Activated T-cell treated with anti-CD3 and anti-CD28 coated beads, Interleukin-2, amount 50 U/mL, for 24 hours (primary cell): ENCODE measurements at regions not wholly inside any gene's neighbourhood (a gene's known extent, or its start where the extent isn't known, plus 50 kb on each side); places are given as distances from the start of the nearest gene placed in this dataset.
"Not testable (repeated sequence)": the region's sequence is repeated elsewhere in the genome, so short reads cannot be mapped to it uniquely, and the experiment has no call there.

Experiments
- DNase-seq: peaks from one replicate; pipeline ENCODE4 v3.0.0-alpha.2; 2020
- H3K27ac Mint-ChIP-seq: 2 replicates; pipeline ENCODE4 v1.8.0; 2020; ENCODE audit warnings: mild to moderate bottlenecking, mixed read lengths
- H3K27me3 Mint-ChIP-seq: 2 replicates; pipeline ENCODE4 v1.8.0; 2020; ENCODE audit warnings: mixed read lengths
- H3K36me3 Mint-ChIP-seq: 2 replicates; pipeline ENCODE4 v1.8.0; 2020; ENCODE audit warnings: low read depth, mixed read lengths
- H3K4me1 Mint-ChIP-seq: 2 replicates; pipeline ENCODE4 v1.8.0; 2020; ENCODE audit warnings: low read depth, mixed read lengths
- H3K4me3 Mint-ChIP-seq: 2 replicates; pipeline ENCODE4 v1.8.0; 2020; ENCODE audit warnings: mild to moderate bottlenecking, moderate library complexity, mixed read lengths
- H3K9me3 Mint-ChIP-seq: 2 replicates; pipeline ENCODE4 v1.8.0; 2020; ENCODE audit warnings: mixed read lengths

DNA sequence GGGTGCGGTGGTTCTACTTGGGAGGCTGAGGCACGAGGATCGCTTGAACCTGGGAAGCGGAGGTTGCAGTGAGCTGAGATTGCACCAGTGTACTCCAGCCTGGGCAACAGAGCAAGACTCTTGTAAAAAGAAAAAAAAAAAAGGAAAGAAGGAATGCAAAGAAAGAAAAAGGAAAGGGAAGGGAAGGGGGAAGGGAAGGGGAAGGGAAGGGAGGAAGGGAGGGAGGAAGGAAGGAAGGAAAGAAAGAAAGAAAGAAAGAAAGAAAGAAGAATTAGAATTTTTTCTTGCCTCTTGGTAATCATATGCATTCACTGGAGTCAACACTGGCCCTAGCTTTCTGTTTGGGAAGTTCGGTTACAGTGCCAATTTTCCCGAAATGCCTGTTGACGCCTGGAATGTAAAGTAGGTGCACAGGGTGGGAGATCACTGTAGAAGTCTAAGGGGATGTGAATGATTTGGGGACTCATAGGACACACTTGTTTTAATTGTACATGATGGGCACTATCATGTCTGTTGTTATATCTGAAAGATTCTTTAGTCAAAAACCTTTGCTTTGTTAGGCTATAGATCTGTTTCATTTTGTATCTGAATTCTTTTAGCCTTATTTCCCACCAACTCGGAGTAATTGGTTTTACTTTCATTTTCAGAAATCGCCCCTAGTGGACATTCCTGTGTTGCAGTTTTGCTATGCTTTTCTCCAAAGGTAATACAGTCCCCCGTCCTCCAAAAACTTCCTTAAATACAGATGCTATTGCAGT lies 59.8 kb upstream of the MORC3 start:
- Mint-ChIP-seq H3K4me3 (peak overlapping the region; percentile 61), H3K36me3 (peaks cover 38% of the 10 kb centered on the region), H3K9me3 (no peaks in the 10 kb centered on the region), H3K4me1 (peaks cover 18% of the 10 kb centered on the region), H3K27me3 (no peaks in the 10 kb centered on the region), H3K27ac (peak overlapping the region; percentile 88)
- DNase-seq, result no peak

- DNase-seq, result no peak
- H3K4me1 Mint-ChIP-seq, result peaks cover 13% of the 10 kb centered on the region
- no peaks in the 10 kb centered on the region for H3K27me3 Mint-ChIP-seq
- no peaks in the 10 kb centered on the region for H3K9me3 Mint-ChIP-seq
- H3K27ac Mint-ChIP-seq, result peak overlapping the region; percentile 88
- peak overlapping the region; percentile 61 for H3K4me3 Mint-ChIP-seq
- H3K36me3 Mint-ChIP-seq, result peaks cover 39% of the 10 kb centered on the region
Observed at GRCh38 chr21:36260802-36261201, 59.2 kb upstream of the MORC3 start.

DNA sequence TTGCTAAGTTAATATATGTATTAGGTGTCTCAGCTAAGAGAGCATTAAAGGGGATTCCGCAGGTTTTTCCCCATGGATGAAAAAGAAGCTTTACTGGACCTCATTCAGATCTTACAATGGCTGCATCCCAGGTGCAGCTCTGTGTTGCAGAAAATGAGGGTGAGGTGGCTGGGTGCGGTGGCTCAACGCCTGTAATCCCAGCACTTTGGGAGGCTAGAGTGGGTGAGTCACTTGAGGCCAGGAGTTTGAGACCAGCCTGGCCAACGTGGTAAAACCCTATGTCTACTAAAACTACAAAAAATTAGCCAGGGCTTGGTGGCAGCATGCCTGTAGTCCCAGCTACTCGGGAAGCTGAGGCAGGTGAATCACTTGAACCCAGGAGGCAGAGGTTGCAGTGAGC lies 58.5 kb upstream of the MORC3 start:
- Mint-ChIP-seq H3K27me3 (no peaks in the 10 kb centered on the region), H3K9me3 (no peaks in the 10 kb centered on the region), H3K36me3 (peaks cover 36% of the 10 kb centered on the region), H3K4me3 (no peak overlapping the region), H3K27ac (no peak overlapping the region), H3K4me1 (peaks cover 13% of the 10 kb centered on the region)
- DNase-seq, result no peak

DNA sequence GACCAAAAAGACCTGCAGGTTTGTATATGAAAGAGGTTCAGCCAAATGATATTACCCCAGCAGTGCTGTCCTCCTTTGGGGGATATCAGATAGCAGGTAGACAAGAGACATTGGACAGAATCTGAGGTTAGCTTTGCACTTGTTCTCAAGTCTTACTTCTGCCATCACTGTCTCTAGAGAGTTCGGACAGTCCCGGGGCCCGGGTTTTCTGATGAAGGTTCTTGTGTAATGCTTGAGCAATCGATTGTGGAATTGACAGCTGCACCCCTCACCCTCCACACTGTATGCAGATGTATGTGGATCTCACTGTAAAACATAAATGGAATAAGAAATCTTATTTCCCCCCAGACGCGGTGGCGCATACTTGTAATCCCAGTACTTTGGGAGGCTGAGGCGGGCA lies 56.2 kb upstream of the MORC3 start:
- DNase-seq, result no peak
- H3K9me3 Mint-ChIP-seq, result no peaks in the 10 kb centered on the region
- peaks cover 13% of the 10 kb centered on the region for H3K4me1 Mint-ChIP-seq
- no peak overlapping the region for H3K4me3 Mint-ChIP-seq
- peaks cover 48% of the 10 kb centered on the region for H3K36me3 Mint-ChIP-seq
- no peak overlapping the region for H3K27ac Mint-ChIP-seq
- H3K27me3 Mint-ChIP-seq, result no peaks in the 10 kb centered on the region

DNA sequence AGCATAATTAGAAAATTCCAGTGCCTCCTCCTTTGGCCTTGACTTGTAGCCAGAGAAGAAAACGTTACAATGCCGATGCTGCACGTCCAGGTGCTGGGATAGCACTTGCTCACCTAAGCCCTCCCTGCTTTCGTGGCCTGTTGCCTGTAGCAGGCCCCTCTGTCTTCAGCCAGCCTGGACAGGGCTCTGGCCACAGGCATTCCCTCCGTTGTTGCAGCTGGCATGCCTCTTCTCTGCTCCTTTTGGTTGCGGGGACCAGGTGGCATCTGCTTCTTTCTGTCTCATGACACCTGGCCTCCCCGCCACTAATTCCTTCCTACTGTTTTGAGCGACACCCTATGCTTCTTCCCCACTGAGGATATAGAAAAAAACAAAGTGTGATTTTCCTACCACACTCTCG lies 54.6 kb upstream of the MORC3 start:
- DNase-seq, result no peak
- Mint-ChIP-seq H3K4me1 (peaks cover 4% of the 10 kb centered on the region), H3K27me3 (no peaks in the 10 kb centered on the region), H3K36me3 (peaks cover 53% of the 10 kb centered on the region), H3K9me3 (no peaks in the 10 kb centered on the region), H3K27ac (peak overlapping the region; percentile 18), H3K4me3 (no peak overlapping the region)

DNA sequence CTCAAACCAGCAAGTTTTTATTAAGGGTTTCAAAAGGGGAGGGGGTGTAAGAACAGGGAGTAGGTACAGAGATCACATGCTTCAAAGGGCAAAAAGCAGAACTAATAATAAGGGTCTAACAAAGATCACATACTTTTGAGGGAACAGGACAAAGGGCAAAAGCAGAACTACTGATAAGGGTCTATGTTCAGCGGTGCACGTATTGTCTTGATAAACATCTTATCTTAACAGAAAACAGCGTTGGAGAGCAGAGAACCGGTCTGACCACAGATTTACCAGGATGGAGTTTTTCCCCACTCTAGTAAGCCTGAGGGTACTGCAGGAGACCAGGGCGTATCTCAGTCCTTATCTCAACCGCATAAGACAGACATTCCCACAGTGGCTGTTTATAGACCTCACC lies 52.2 kb upstream of the MORC3 start:
- not testable (repeated sequence) for H3K4me3 Mint-ChIP-seq, H3K4me1 Mint-ChIP-seq, DNase-seq, H3K9me3 Mint-ChIP-seq, H3K27ac Mint-ChIP-seq, H3K27me3 Mint-ChIP-seq
- peaks cover 54% of the 10 kb centered on the region for H3K36me3 Mint-ChIP-seq

GRCh38 chr21:36268264-36268663 lies 51.7 kb upstream of the MORC3 start:
- H3K27ac Mint-ChIP-seq, H3K9me3 Mint-ChIP-seq, DNase-seq, H3K27me3 Mint-ChIP-seq, H3K4me3 Mint-ChIP-seq, H3K4me1 Mint-ChIP-seq: not testable (repeated sequence)
- peaks cover 54% of the 10 kb centered on the region for H3K36me3 Mint-ChIP-seq
